ENCODE measurements at regions not wholly inside any gene's neighbourhood (a gene's known extent, or its start where the extent isn't known, plus 50 kb on each side); places are given as distances from the start of the nearest gene placed in this dataset.
"Not testable (repeated sequence)": the region's sequence is repeated elsewhere in the genome, so short reads cannot be mapped to it uniquely, and the experiment has no call there.

DNA sequence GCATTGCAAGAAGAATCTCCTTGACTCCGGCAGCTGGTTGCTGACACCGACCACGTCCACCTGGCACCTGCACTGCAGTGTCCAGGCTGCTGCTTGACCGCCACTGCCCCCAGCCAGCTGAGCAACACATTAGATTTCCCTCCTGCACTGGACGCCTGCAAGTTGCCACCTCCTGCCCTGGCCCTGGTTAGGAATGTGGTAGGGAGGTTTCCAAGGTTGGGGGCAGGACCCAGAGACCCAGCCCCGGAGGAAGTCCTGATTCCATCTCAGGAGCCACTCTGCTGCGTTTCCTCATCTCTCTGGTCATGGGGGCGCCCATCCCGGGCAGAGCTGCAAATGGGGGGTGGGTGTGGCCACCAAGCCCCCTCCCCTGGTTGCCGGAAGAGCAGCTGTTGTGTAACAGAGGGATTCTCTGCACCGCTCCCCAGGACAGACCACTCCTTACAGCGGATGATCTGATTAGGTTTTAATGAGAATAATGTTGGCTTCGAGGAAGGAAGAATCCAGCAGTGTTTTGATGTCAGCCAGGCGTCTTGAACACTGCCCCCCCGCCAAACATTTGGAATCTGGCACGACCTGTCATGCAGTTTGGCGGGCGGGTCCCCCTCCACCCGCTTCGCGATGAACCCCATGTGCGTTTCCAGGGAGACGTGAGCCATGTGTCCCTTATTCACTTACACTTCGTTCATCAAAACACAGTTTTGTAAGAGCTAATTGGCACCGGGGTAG, 205.1 kb downstream of the NPIPB11 start:
- DNase-seq (ENCODE audit: low read depth, low spot score): not testable (repeated sequence)

DNA sequence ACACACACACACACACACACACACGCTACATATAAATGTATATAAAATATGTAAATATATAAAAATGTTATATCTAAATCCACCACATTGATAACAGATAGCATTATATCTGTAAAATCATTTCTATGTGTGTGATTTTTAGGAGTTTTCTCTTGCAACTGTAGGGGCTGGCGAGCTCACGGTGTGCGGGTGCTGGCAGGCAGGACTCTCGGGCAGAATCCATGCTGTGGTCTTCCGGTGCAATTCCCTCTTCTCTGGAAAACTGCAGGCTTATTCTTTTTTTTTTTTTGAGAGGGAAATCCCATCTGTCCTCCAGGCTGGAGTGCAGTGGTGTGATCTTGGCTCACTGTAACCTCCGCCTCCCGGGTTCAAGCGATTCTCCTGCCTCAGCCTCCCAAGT, 205.8 kb downstream of the NPIPB11 start:
- not testable (repeated sequence) for DNase-seq (ENCODE audit: low read depth, low spot score)

DNA sequence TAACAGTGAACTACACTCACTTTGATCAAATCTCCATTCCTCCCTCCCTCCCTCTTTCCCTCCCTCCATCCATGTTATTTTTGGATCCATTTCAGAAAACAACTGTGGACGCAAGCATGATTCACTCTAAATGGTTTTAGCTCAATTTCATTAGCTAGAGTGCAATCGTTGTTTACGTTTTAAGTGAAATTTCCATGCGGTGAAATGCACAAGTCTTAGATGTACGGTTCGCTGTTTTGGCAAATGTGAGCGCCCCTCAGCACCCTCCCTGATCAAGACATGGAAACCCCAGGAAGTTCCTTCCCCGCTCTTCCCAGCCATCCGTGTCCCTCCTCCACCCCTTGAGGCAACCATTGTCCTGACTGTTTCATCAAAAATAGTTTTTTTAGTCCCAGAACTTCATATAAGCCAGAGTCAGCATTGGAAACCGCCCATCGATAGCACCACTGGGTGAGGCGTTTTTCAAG, 206.3 kb downstream of the NPIPB11 start:
- not testable (repeated sequence) for DNase-seq (ENCODE audit: low read depth, low spot score)

DNA sequence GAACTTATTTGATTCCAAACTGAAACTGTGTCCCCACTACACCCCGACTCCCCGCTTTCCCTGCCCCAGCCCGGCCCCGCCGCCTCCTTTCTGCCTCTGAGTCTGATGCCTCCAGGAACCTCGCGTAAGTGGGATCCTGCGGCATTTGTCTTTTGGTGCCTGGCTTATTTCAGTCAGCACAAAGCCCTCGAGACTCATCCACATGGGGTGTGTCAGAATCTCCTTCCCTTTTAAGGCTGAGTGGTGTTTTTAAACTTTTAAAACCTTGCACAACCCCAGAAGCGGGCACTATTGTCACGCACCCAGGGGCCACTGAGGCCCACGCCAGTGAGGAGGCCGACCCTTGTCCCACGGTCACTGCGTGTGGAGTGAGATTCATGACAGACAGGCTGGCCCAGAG, 206.9 kb downstream of the NPIPB11 start:
- DNase-seq (ENCODE audit: low read depth, low spot score): not testable (repeated sequence)

DNA sequence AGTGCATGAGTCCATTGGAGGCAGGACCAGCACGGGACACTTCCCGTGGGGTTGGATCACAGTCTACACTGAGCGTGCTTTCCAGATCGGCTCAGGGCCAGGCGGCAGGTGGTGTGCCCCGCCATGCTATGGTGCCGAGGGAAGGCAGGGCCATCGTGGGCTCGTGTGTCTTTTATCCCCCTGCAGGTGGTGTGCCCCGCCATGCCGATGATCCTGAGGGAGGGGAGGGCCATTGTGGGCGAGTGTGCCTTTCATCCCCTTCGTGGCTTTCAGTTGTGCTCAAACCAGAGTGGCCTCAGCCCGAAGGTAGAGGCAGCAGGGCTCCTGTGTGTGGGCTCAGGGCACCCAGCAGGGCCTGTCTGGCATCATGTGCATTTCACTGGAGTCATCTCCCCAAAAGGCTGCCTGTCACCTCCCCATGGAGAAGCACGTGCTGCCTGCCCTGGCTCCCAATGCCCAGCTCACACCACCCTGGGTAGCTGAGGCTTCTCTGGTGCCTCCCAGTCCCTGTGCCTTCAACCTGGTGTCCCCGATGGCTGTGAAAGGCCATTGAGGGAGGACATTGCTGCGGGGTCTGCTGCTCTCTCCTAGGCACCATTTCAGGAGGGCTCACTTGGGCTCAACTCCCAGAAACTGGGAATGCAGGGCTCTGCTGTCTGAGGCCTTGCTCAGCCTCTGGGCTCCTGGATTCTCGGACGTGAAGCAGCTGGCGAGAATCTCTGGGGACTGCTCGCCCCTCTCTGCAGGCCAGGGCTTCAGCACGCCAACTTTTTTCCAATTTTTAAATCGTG, 207.6 kb downstream of the NPIPB11 start:
- no peak for DNase-seq (ENCODE audit: low read depth, low spot score)

DNA sequence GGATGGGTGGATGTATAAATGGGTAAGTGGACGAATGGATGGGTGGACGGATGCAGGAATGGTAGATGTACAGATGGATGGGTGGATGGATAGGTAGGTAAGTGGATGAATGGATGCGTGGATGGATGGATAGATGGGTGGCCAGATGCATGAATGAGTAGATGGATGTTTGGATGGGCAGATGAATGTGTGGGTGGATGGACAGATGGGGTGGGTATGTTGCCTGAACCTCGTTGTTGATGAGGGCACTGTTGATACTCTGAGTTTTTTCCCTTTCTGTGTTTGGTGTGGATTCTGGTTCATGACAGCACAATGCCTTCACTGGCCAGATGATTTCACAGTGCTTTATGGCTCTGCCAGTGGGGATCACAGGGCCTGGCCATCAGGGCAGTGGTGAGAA, 208.3 kb downstream of the NPIPB11 start:
- no peak for DNase-seq (ENCODE audit: low read depth, low spot score)

DNA sequence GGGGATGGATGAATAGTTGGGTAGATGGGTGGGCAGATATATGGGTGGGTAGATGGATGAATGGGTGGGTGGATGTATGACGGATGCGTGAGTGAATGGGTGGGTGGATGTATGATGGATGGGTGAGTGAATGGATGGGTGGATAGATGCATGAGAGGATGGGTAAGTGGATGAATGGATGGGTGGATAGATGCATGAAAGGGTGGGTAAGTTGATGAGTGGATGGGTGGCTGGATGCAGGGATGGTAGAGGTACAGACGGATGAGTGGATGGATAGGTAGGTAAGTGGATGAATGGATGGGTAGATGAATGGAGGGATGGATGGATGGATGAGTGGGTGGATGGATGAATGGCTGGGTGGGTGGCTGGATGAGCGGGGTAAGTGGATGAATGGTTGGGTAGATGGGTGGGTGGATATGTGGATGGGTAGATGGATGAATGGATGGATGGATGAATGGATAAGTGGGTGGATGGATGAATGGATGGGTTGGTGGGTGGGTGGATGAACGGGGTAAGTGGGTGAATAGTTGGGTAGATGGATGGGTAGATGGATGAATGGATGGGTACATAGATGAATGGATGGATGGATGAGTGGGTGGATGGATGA, 208.9 kb downstream of the NPIPB11 start:
- DNase-seq (ENCODE audit: low read depth, low spot score): not testable (repeated sequence)

DNA sequence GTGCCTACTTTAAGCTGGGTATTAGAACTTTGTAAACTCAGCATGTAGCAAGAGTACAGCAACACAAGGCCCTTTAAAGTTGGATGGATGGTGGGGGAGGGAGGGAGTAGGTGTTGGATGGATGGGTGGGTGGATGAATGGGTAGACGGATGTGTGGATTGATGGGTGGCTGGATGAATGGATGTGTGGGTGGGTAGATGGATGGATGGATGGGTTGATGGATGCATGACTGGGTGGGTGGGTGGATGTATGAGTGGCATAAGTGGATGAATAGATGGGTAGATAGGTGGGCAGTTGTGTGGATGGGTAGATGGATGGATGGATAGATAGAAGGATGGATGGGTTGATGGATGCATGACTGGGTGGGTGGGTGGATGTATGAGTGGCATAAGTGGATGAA, 209.8 kb downstream of the NPIPB11 start:
- not testable (repeated sequence) for DNase-seq (ENCODE audit: low read depth, low spot score)

DNA sequence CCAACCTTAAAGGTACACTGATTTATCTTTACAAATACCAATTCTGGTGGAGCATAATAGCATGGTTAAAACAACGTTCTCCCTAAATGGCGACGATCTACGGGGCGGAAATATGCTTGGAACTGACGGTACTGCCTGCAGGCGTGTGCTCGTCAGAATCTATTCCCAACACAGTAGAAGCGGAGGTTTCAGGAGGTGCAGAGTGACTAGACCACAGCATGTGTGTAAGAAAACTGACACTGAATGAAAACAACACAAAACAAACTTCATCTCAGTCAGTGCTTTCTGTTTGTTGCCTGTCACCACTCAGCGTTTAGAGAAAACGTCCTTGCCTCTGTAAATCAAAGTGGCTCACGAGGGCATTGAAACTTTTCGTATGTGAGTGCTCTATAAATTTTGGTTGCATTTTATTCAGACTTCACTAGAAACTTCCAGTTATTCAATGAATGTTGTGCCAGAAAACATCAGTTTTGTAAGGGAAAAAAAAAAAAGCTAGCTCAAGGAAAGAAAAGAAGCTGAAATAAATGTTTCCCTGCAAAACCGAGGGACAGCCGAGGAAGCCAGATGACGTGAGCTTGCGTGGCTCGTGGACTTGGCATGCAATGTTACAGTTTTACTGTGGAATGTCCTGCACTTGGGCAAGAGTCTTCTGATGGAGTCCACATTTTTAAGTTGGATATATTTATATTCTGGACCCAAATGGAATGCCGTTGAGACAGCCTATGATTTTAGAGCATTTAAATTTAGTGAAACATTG, 210.4 kb downstream of the LAT start:
- not testable (repeated sequence) for DNase-seq (ENCODE audit: low read depth, low spot score)

DNA sequence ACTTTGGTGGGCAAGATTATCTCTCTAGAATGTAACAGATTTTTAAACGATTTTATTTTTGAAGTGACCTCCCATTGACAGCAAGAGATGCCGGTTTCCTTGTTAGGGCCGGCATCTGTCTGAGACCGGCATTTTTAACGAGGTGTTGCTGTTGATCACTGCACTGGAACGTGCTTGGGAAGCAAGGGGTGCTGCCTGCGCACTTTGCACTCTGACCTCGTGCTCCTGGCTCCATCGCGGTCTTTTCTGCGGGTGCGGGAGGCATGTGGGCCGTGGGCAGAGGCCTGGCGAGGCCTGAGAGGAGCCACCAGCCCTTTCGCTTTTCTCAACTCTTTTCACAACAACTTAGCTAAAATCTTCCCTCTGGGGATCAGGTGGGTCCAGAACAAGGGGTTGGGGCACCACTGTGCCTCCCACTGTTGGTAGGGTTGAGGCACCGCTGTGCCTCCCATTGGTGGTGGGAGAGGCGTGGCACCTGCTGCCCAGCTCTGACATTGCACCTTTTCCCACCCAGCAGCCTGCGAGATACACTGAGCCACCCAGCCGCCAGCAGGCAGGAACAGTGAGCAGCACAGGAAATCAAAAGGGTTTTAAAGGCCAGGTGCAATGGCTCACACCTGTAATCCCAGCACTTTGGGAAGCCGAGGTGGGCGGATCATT, 209.5 kb downstream of the LAT start:
- DNase-seq (ENCODE audit: low read depth, low spot score): not testable (repeated sequence)

DNA sequence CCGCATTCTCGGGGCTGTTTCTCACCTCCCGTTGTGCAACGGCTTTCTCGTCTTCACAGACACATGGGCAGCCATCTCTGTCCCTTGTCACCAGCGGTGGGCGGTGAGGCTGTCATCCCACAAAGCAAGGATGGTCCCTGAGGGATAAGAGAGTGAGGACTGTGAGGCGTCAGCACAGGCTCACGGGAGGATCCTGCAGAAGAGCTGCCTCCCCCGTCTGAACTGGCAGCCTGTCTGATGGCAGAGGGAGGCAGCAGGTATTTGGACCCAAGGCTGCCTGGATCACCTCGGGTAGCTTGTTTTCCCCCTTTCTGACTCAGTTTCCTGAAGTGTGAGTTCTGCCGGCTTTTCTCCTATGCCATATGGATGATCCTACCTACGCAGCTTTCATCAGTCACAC, 208.8 kb downstream of the LAT start:
- DNase-seq (ENCODE audit: low read depth, low spot score): not testable (repeated sequence)

DNA sequence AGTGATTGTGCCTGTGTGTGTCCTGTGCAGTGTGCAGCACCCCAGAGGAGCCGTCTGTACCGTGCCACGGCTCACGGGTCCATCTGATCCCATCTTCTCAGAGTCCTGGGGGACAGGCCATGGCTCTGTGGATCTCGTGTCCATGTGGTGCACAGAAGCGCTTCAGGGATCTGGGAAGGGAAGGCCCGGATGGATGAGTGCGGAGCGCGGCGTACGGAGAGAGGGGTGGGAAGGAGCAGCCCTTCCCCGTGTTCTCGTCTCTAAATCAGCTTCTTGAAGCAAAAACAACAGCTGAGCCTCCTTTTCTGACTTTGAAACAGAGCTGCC, 208.4 kb downstream of the LAT start:
- not testable (repeated sequence) for DNase-seq (ENCODE audit: low read depth, low spot score)

DNA sequence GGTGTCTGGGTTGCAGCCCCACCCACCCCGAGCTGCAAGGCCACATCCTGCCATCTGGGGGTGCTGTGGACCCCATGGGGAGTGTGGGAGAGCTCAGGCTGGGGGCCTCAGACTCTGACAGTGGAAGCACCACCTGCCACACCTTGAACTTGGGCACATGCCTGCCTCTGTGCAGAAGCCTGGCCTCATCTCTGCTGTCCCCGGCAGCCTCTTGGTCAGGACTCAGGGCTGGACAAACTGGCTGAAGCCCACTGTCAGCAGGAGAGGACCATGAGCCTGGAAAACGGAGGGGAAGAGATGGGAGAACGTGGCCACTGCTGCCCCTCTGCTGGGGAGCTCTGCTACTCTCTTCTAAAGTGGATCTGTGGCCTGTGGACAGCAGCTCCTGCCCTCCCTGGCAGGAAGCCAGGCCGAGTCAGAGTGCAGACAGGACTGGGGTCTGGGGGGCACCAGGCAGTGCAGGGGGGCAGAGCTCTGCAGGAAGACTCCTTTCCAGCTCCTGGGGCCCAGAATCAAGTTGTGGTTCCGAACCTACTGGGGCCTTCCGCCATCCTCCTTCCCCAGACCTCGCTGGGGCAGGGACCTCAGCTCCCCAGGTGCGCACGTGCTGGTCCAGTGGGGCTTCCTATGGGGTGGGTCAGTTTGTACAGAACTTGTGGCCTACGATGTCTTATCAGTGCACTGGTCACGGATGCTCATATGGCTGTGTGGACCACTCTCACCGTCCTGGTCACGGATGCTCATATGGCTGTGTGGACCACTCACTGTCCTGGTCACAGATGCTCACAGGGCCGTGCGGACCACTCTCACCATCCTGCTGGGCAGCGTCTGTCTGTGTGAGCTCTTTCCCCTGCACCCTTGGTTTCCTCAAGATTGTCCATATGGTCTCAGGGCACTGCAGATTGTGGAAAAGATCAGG, 207.7 kb downstream of the LAT start:
- DNase-seq (ENCODE audit: low read depth, low spot score): no peak

DNA sequence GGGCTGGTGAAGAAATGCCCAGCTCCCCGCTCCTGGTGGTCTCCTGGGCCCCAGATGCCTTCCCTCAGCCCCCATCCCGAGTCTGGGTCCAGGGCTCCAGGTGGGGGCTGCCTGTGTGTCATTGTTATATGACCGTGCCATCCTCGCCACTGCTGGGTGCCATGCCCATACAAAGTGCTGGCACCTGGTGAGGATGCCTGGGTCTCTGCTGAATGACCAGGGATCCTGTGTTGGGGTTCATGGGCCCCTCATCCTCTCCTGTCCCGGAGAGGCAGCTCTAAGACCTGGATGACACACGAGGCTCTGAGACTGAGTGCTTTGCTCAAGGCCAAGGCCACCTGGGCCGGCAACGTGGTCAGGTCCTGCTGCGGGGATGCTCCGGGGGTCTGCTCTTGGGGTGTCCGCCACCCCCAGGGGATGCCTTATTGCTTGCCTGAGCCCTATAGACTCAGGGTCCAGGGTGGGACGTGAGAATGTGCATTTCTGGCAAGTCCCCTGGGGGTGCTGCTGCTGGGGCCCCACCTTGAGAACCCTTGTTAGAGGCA, 206.9 kb downstream of the LAT start:
- not testable (repeated sequence) for DNase-seq (ENCODE audit: low read depth, low spot score)

DNA sequence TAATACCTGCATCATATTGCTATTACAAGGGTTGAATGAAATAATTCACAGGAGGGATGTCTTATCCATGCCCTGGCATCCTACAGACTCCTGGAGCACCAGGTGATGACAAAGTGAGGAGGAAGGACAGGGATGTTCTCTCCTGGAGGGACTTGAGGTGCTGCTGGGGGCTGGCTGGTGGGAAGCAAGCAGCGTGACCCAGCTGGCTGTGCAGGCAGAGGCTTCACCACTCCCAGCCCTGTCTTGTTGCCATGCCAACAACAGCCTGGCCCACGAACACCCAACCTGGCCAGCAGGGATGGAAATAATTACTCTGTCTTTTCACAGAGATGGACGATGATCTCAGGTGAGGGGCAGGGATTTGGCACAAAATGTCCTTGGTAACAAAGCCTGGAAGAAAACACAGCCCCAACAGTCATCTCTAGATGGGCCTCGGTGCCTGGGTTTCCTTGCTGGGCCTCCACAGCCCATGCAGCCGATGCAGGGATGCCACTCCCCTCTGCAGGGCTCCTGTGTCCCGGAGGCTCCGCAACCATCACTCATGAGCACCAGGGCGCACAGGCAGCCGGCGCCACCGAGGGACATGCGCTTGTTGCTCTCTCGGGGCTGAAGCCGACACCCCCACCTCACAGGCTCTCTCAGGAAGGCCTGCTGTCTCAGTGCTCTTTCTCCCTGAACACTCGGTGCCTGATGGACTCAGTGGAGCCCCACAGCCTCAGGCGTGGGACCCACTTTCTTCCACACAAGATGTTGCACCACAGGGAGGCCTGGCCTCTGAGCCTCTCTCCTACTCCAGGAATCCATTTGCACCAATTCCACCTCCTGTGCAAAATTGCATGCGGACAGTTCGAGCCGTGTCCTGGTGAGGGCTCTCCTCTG, 205.9 kb downstream of the LAT start:
- not testable (repeated sequence) for DNase-seq (ENCODE audit: low read depth, low spot score)

DNA sequence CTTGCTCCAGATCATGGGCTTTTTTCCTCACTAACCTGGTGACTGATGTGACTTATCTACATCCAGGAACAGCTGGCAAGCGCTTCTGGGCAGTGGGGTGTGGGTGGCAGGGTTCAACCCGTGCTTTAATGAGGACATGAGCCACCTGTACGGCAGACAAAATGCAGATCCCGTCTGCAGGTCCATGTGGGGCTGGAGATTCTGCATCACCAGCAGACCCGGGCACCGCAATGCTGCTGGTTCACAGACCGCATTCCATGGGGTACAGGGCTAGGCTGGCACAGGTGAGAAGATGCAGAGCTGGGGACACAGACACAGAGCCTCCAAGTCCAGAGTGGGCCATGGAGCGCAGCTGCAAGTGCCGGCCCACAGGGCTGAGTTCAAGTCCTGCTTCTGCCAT, 204.0 kb downstream of the LAT start:
- not testable (repeated sequence) for DNase-seq (ENCODE audit: low read depth, low spot score)

DNA sequence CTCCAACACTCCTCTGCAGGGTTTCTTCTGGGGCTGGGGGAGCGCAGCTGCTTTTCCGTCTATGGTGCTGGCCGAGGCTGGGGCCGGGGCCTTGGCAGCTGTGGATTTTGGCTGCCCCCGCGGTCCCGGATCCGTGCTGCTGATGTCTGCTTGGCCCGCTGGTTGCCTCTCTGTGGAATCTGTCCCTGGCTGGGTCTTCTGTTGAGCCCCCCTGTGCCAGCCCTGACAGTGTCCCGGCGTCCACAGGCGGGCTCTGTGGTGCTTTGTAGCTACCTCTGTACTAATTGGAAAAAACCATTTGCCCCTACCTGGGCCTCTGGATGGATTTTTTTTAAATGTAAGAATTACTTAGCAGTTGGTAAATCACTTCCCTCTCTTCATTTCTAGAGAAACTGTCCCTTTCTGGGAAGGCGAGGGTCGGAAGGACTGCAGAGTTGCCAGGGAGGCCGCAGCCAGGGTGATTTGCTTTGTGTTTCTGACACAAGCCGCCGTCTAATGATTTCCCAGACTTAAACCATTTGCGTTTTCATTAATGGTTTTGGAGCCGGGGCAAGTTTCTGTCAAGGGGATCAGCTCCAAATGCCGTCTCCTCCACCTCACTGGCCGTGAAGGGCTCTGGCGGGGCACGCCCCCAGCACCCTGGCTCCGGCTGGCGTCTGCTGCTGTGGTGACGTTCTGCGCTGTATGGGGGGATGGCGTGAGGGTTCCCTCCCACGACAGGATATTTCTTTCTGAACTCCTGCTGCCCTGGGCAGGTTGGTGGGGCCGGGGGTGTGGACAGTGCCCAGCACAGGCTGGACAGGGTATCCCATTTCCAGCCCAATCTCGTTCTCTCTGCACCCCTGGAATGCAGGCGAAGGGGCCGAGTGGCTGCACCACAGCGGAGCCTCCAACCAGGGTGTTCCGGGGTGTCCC, 201.7 kb downstream of the LAT start:
- DNase-seq (ENCODE audit: low read depth, low spot score): not testable (repeated sequence)

DNA sequence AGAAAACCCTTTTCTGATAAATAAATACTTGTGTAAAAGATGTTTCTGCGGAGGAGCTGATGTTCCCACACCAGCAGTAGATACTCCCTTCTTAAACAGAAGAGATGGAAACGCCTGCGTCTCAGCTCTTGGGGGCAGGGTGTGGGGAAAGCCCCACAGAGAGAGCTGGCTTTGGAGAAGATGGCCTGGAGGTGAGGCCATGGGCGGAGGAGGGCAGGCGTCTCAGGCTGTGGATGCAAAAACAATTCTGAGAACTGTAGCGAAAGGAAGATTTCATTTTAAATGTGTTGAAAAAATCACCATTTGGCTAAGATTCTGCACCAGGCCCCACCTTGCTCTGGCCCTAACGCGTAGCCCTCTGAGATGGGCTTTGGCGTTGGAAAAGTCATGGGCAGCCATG, 201.0 kb downstream of the LAT start:
- not testable (repeated sequence) for DNase-seq (ENCODE audit: low read depth, low spot score)
